HepG2 (cell line): ENCODE measurements at regions not wholly inside any gene's neighbourhood (a gene's known extent, or its start where the extent isn't known, plus 50 kb on each side); places are given as distances from the start of the nearest gene placed in this dataset.
A peak's percentile ranks its signal among the peaks of the same experiment; 100 is the strongest.

Source experiments
- CCAR2 ChIP-seq: fragments of 200-400 bp; formaldehyde crosslinking; optimal IDR thresholded peaks from 2 replicates; pipeline ENCODE3; 2018; ENCODE audit warnings: low read depth, mild to moderate bottlenecking, low read length, moderate library complexity
- CENPT ChIP-seq: sonication (generic); formaldehyde crosslinking; IDR thresholded peaks from 2 replicates; pipeline ENCODE4 v1.8.0; 2022; ENCODE audit warnings: low read depth, mild to moderate bottlenecking, moderate library complexity, missing genetic modification reagents
- EP300 ChIP-seq, 3 experiments: sonication (generic) in 1 of 3; formaldehyde crosslinking in 1 of 3; IDR thresholded peaks; 2 replicates each; pipeline versions ENCODE4 v1.5.1 to v1.6.1; 2011 to 2020; ENCODE audit warnings: low read depth in 2 of 3, low read length in 2 of 3, borderline replicate concordance in 1 of 3, improper control_type of control experiment in 1 of 3, mild to moderate bottlenecking in 1 of 3, missing genetic modification reagents in 1 of 3, moderate library complexity in 1 of 3
- HMG20B ChIP-seq: conservative IDR thresholded peaks from 2 replicates; pipeline ENCODE4 v1.6.1; 2016; ENCODE audit warnings: missing genetic modification reagents, missing compliant biosample characterization
- KLF13 ChIP-seq: sonication (generic); formaldehyde crosslinking; IDR thresholded peaks from 2 replicates; pipeline ENCODE4 v1.4.0; 2020; ENCODE audit warnings: mild to moderate bottlenecking, missing genetic modification reagents
- NFRKB ChIP-seq: fragments of 450-650 bp; IDR thresholded peaks from 2 replicates; pipeline ENCODE4 v1.6.1; 2017
- POLR2A ChIP-seq, 2 experiments: IDR thresholded peaks; 2 replicates each; pipeline ENCODE4 v1.6.1; 2011; ENCODE audit warnings: low read depth in 2 of 2, low read length in 2 of 2, mild to moderate bottlenecking in 1 of 2, moderate library complexity in 1 of 2; ENCODE audit not compliant: insufficient read depth in 1 of 2
- SCMH1 ChIP-seq: sonication (generic); formaldehyde crosslinking; IDR thresholded peaks from 2 replicates; pipeline ENCODE4 v1.9.0; 2021; ENCODE audit warnings: missing genetic modification reagents, mild to moderate bottlenecking, borderline replicate concordance
- SMAD3 ChIP-seq: sonication (generic); formaldehyde crosslinking; IDR thresholded peaks from 2 replicates; pipeline ENCODE4 v1.4.0; 2020; ENCODE audit warnings: missing genetic modification reagents
- THAP11 ChIP-seq: IDR thresholded peaks from 2 replicates; pipeline ENCODE4 v1.6.1; 2016; ENCODE audit warnings: missing biosample characterization, missing genetic modification reagents
- ZBTB8A ChIP-seq: sonication (generic); formaldehyde crosslinking; IDR thresholded peaks from 2 replicates; pipeline ENCODE4 v1.4.0; 2020; ENCODE audit warnings: mild to moderate bottlenecking, low read depth, missing genetic modification reagents, borderline replicate concordance
- ZNF253 ChIP-seq: sonication (generic); formaldehyde crosslinking; IDR thresholded peaks from 2 replicates; pipeline ENCODE4 v1.8.0; 2022; ENCODE audit warnings: mild to moderate bottlenecking, missing genetic modification reagents, borderline replicate concordance
- ZNF747 ChIP-seq: sonication (generic); formaldehyde crosslinking; IDR thresholded peaks from 2 replicates; pipeline ENCODE4 v1.8.1; 2023; ENCODE audit warnings: missing genetic modification reagents, mild to moderate bottlenecking, borderline replicate concordance
- TF ChIP-seq, protein P1 (sequence below): sonication (generic); formaldehyde crosslinking; IDR thresholded peaks from 2 replicates; pipeline ENCODE4 v1.5.1; 2020; ENCODE audit warnings: mild to moderate bottlenecking, missing genetic modification reagents, borderline replicate concordance
- TF ChIP-seq, protein P2 (sequence below): sonication (generic); IDR thresholded peaks from 2 replicates; pipeline ENCODE4 v1.6.1; 2016; ENCODE audit warnings: low read depth, borderline replicate concordance
- TF ChIP-seq, protein P3 (sequence below): sonication (generic); formaldehyde crosslinking; IDR thresholded peaks from 2 replicates; pipeline ENCODE4 v1.4.0; 2020; ENCODE audit warnings: missing genetic modification reagents
- TF ChIP-seq, protein P4 (sequence below): sonication (generic); formaldehyde crosslinking; IDR thresholded peaks from 2 replicates; pipeline ENCODE4 v1.8.1; 2022; ENCODE audit warnings: low read depth, mild to moderate bottlenecking, missing genetic modification reagents

DNA sequence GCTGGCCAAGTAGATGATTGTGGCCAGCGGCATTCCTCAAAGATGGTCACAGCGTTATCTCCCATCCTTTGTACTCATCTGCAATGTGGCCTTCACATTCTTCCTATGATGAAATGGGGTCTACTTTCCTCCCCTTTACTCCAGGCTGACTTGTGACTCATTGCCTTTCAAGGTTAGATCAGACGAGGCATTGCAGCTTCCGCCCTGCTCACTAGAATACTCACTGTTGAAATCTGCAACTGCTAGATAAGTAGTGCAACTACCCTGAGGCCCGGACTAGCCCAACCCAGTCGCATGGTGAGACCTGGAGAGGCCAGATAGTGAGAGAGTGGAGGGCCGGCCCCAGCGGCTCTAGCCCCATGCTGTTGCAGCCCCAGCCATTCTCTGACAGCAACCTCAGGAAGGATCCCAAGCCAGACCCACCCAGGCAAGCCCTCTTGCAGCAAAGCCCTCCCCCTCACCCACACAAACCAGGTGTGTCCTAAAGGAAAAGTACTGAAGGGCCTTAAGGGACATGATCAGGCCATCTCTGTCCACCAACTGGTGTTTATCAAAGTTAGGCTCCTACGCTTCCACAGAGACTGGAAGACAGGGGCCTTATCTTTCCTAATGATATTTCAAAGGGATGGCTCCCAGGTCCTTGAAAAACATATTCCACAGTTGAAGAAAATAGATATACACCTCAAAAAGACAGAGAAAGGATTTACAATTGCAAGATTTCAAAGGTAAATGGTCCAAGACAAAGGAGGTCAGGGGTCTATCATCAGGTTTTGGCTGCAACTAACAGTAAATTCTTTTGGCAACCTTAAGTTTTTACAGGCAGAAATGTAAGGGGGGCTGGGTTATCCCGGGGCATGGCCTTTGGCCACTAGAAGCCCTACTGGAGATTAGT is 107.2 kb upstream of the TRIM24 start (continued):
- TF ChIP-seq SMAD3 (CRISPR knock-in tag) (peak; percentile 90), SCMH1 (CRISPR knock-in tag) (no peak), EP300 (IDR thresholded peaks at IDR 0.05; ENCODE audit: low read depth in 2 of 2, low read length in 2 of 2) (peak; percentile 83 to 99; a peak in 3 of 4 replicates), EP300 (CRISPR knock-in tag; IDR thresholded peaks at IDR 0.05; ENCODE audit: borderline replicate concordance) (peak; percentile 99), ZBTB8A (CRISPR knock-in tag) (no peak), CENPT (CRISPR knock-in tag) (no peak), ZNF747 (no peak), NFRKB (no peak), CCAR2 (no peak), ZNF253 (no peak), HMG20B (peak; percentile 91; the same call in 1 of the 2 replicates), POLR2A (IDR thresholded peaks at IDR 0.05; ENCODE audit: insufficient read depth in 1 of 2, low read depth in 2 of 2, low read length in 2 of 2) (peak; percentile 68 to 86), KLF13 (CRISPR knock-in tag) (no peak), THAP11 (CRISPR knock-in tag) (peak; percentile 82)
- TF ChIP-seq, protein P1, sequence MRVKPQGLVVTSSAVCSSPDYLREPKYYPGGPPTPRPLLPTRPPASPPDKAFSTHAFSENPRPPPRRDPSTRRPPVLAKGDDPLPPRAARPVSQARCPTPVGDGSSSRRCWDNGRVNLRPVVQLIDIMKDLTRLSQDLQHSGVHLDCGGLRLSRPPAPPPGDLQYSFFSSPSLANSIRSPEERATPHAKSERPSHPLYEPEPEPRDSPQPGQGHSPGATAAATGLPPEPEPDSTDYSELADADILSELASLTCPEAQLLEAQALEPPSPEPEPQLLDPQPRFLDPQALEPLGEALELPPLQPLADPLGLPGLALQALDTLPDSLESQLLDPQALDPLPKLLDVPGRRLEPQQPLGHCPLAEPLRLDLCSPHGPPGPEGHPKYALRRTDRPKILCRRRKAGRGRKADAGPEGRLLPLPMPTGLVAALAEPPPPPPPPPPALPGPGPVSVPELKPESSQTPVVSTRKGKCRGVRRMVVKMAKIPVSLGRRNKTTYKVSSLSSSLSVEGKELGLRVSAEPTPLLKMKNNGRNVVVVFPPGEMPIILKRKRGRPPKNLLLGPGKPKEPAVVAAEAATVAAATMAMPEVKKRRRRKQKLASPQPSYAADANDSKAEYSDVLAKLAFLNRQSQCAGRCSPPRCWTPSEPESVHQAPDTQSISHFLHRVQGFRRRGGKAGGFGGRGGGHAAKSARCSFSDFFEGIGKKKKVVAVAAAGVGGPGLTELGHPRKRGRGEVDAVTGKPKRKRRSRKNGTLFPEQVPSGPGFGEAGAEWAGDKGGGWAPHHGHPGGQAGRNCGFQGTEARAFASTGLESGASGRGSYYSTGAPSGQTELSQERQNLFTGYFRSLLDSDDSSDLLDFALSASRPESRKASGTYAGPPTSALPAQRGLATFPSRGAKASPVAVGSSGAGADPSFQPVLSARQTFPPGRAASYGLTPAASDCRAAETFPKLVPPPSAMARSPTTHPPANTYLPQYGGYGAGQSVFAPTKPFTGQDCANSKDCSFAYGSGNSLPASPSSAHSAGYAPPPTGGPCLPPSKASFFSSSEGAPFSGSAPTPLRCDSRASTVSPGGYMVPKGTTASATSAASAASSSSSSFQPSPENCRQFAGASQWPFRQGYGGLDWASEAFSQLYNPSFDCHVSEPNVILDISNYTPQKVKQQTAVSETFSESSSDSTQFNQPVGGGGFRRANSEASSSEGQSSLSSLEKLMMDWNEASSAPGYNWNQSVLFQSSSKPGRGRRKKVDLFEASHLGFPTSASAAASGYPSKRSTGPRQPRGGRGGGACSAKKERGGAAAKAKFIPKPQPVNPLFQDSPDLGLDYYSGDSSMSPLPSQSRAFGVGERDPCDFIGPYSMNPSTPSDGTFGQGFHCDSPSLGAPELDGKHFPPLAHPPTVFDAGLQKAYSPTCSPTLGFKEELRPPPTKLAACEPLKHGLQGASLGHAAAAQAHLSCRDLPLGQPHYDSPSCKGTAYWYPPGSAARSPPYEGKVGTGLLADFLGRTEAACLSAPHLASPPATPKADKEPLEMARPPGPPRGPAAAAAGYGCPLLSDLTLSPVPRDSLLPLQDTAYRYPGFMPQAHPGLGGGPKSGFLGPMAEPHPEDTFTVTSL (CRISPR knock-in tag): peak; percentile 92; the same call in 1 of the 2 replicates
- TF ChIP-seq, protein P2, sequence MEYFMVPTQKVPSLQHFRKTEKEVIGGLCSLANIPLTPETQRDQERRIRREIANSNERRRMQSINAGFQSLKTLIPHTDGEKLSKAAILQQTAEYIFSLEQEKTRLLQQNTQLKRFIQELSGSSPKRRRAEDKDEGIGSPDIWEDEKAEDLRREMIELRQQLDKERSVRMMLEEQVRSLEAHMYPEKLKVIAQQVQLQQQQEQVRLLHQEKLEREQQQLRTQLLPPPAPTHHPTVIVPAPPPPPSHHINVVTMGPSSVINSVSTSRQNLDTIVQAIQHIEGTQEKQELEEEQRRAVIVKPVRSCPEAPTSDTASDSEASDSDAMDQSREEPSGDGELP: peak; percentile 69; the same call in 1 of the 2 replicates
- TF ChIP-seq, protein P3, sequence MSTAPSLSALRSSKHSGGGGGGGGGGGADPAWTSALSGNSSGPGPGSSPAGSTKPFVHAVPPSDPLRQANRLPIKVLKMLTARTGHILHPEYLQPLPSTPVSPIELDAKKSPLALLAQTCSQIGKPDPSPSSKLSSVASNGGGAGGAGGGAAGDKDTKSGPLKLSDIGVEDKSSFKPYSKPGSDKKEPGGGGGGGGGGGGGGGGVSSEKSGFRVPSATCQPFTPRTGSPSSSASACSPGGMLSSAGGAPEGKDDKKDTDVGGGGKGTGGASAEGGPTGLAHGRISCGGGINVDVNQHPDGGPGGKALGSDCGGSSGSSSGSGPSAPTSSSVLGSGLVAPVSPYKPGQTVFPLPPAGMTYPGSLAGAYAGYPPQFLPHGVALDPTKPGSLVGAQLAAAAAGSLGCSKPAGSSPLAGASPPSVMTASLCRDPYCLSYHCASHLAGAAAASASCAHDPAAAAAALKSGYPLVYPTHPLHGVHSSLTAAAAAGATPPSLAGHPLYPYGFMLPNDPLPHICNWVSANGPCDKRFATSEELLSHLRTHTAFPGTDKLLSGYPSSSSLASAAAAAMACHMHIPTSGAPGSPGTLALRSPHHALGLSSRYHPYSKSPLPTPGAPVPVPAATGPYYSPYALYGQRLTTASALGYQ: peak; percentile 97
- TF ChIP-seq, protein P4, sequence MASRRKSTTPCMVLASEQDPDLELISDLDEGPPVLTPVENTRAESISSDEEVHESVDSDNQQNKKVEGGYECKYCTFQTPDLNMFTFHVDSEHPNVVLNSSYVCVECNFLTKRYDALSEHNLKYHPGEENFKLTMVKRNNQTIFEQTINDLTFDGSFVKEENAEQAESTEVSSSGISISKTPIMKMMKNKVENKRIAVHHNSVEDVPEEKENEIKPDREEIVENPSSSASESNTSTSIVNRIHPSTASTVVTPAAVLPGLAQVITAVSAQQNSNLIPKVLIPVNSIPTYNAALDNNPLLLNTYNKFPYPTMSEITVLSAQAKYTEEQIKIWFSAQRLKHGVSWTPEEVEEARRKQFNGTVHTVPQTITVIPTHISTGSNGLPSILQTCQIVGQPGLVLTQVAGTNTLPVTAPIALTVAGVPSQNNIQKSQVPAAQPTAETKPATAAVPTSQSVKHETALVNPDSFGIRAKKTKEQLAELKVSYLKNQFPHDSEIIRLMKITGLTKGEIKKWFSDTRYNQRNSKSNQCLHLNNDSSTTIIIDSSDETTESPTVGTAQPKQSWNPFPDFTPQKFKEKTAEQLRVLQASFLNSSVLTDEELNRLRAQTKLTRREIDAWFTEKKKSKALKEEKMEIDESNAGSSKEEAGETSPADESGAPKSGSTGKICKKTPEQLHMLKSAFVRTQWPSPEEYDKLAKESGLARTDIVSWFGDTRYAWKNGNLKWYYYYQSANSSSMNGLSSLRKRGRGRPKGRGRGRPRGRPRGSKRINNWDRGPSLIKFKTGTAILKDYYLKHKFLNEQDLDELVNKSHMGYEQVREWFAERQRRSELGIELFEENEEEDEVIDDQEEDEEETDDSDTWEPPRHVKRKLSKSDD: peak; percentile 87
